ENCODE measurements at regions not wholly inside any gene's neighbourhood (a gene's known extent, or its start where the extent isn't known, plus 50 kb on each side); places are given as distances from the start of the nearest gene placed in this dataset.
"Not testable (repeated sequence)": the region's sequence is repeated elsewhere in the genome, so short reads cannot be mapped to it uniquely, and the experiment has no call there.

DNA sequence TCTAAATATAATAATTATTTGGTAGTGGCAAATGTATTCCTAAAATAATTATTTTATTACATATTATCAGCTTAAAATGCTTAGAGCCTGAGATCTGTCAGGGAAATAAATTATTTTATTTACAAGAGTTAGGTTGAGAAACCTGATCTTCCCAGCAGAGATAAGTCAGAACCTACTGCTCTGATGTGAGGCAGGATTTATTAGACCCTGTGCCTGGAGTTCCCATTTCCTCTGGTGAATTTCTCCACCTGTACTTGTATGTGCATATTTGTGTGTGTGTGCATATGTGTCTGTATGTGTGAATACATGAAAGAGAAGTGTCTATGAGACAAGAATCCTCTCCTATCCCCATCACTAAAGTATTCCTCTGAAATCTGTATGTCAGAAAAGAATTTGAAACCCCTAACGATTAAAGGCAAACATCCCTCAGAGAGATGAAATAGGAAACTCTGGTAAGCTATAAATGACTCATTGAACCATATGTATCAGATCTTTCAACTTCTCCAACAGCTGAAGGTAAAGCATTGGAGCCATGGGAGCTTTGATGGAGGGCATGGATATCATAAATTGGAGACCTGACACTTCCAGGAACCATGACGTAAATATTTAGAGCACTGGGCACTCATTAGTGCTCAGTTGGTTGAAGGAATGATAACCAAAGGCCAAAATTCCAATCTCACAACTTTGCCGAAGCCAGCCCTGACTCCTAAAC, 190.9 kb downstream of the XPNPEP1 start:
- TF ChIP-seq, protein P1, sequence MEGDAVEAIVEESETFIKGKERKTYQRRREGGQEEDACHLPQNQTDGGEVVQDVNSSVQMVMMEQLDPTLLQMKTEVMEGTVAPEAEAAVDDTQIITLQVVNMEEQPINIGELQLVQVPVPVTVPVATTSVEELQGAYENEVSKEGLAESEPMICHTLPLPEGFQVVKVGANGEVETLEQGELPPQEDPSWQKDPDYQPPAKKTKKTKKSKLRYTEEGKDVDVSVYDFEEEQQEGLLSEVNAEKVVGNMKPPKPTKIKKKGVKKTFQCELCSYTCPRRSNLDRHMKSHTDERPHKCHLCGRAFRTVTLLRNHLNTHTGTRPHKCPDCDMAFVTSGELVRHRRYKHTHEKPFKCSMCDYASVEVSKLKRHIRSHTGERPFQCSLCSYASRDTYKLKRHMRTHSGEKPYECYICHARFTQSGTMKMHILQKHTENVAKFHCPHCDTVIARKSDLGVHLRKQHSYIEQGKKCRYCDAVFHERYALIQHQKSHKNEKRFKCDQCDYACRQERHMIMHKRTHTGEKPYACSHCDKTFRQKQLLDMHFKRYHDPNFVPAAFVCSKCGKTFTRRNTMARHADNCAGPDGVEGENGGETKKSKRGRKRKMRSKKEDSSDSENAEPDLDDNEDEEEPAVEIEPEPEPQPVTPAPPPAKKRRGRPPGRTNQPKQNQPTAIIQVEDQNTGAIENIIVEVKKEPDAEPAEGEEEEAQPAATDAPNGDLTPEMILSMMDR (IDR thresholded peaks at IDR 0.05; ENCODE audit: extremely low read depth, missing control alignments): no peak
- no peak for DNase-seq (ENCODE audit: low spot score)

DNA sequence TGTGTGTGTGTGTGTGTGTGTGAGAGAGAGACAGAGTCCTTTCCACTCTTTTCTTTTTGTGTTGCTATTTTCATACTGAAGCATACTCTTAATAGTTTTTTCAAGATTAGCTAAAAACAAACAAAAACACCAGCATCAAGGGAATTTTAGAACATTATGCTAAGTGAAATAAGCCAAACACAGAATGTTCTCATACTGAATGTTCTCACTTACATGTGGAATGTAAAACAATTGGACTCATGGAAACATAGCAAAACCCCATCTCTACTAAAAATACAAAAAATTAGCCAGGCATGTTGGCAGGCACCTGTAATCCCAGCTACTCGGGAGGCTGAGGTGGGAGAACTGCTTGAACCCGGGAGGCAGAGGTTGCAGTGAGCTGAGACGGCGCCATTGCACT, 193.4 kb downstream of the XPNPEP1 start:
- not testable (repeated sequence) for DNase-seq (ENCODE audit: low spot score)

DNA sequence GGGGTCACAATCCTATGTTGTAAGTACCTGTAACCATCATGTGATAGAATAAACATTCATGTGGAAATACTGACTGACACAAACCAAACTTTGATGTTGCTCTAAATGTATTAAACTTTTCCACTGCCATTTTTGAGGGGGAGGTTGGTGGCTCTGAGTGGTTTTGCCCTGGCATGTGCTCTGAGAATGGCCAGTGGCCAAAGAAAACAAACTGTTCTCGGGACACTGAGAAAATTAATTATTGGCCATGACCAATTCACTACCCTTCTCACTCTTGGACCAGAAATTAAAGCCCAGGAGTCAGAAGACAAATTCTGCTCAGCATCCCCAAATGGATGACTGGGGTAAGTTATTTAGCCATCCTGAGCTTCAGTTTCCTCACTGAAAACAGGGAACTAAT, 195.9 kb downstream of the XPNPEP1 start:
- TF ChIP-seq, protein P1 (IDR thresholded peaks at IDR 0.05; ENCODE audit: extremely low read depth, missing control alignments): no peak

DNA sequence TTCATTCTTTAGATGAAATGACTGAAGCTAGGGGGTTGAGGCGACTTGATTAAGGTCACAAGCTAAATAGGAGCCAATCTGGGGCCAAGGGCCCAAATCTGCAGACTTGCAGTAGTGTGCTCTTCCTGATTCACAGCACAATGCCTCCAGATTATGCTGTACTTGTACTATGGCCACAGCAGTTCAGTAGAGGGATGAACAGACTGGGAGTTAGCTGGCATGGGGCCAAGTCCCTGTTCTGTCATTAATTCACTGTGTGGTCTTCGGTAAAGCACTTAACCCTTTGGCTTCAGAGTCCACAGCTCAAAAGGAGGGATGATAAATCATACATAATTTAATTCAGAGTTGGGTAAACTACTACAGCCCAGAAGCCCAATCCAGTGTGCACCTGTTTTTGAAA, 196.8 kb downstream of the XPNPEP1 start:
- DNase-seq (ENCODE audit: low spot score): no peak
- TF ChIP-seq, protein P1 (IDR thresholded peaks at IDR 0.05; ENCODE audit: extremely low read depth, missing control alignments): no peak

More for the DNA sequence above, 195.9 kb downstream of the XPNPEP1 start:
- DNase-seq (ENCODE audit: low spot score): no peak

DNA sequence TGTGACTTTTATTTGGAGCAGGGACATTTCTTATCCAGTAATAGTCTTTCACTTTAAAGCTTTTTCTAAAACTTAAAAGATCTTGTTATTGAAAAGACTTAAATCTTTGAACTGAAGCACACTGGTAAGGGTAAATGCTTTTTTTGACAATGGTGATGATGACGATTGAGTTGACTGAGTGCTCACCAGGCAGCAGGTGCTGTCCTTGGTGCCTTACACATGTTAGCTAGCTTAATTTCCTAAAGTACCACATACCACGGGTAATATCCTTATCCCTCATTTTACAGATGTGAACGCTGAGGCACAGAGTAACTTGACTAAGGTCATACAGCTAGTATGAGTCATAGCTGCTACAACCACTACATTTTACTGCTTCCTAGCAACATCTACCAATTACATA, 200.0 kb downstream of the XPNPEP1 start:
- no peak for DNase-seq (ENCODE audit: low spot score)
- TF ChIP-seq, protein P1 (IDR thresholded peaks at IDR 0.05; ENCODE audit: extremely low read depth, missing control alignments): no peak

DNA sequence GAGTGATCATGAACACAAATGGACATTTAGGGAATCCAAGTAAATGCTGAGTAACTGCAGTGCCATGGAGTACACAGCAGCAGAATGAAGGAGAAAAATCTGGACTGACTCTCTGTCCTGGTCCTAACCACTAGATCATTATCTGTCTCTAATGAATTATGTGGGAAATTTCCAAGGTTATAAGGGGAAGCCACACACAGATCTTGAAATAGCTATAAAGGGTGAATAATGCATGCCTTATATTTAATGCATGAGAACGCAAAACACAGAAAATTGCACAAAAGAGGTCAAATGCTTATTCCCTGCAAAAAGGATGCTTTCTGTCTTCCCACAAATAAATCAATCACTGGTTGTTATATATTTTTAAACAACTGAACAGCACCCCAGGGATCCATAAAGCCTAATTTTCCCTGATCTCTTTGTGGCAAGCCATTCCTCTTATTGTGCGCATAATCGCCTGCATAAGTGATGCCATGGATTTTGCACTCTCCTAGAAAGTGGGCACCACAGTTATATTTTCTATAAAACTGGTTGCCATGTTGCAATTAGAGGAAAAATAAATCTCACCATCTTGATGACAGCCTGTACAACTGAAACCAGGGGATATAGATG, 201.8 kb downstream of the XPNPEP1 start:
- TF ChIP-seq, protein P1 (IDR thresholded peaks at IDR 0.05; ENCODE audit: extremely low read depth, missing control alignments): no peak
- DNase-seq (ENCODE audit: low spot score): no peak

DNA sequence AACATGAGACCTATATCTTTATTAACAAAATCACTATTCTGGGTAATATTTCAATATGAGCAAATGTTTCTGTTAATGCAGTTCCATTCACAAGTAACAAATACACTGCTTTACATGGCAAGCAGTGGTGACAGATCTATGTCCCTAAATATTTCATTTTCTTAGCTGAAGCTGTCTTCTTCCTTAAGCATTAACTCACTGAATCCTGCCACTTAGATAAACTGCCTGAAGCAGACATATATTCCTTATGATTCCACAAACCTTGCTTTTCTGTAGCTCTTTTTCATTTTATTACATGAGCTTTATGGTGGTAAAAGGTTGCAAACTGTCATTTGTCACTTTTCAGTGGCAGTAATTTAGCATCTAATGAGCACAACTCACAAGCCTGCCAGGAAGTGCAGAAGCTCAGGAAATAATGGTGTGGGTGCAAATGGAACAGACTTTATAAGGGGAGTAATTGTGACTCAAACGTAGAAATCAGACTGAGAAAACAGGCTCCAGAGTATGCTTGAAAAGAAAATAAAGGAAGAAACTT, 217.2 kb downstream of the XPNPEP1 start:
- DNase-seq (ENCODE audit: low spot score): no peak
- TF ChIP-seq, protein P1 (IDR thresholded peaks at IDR 0.05; ENCODE audit: extremely low read depth, missing control alignments): no peak

All from GM20000 (cell line).